Fibroblast of pulmonary artery (primary cell): ENCODE measurements at regions not wholly inside any gene's neighbourhood (a gene's known extent, or its start where the extent isn't known, plus 50 kb on each side); places are given as distances from the start of the nearest gene placed in this dataset.

ENCODE experiments used
- DNase-seq: peaks from one replicate; pipeline ENCODE4 v3.0.0-alpha.2; 2010; ENCODE audit warnings: low read depth
- H3K4me3 ChIP-seq: replicated peaks from 2 replicates; pipeline ENCODE4 v1.5.1; 2011; ENCODE audit warnings: low read depth, mild to moderate bottlenecking, control low read depth, low read length, moderate library complexity
- CTCF ChIP-seq: IDR thresholded peaks from 2 replicates; pipeline ENCODE4 v1.5.1; 2011; ENCODE audit warnings: mild to moderate bottlenecking, control low read depth, low read length, inconsistent platforms; ENCODE audit errors: missing control alignments

DNA sequence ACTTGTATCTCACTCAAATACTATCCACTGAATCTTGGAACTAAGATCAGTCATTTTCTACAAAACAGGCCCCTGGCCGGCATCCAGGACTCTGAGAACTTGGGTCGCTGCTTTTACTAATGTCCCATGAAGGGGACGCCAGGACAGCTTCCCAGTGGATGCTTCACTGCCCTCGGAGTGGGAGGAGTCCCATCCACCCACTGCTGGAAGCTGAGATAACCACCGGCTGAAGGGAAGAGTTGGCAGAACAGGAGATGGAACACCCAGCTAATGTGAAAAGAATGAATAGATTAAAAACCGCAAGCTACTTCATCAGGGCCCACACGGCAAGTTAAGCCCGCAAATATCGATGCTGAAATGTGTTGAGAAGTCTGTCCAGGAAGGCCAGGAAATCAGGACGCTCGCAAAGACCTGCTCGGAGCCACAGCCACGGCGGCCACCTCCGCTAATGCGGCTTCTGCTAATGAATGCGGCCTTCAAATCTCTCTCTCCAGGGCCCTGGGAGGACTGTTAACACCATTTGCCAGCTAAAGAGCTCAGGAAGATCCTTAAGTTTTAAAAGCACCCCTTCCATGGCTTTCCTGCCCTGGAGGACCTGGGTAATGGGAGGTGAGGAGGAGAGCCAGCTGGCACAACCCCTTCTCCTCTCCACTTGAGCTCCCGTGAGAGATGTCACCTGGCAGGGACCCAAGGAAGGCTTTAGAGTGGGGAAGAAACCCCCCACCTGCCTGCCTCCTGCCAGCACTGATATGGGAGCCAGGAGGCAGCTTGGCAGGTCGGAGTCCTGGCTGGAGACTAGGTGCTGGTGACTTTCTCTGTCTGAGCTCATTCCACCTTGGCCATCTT, 226.6 kb upstream of the RPL38 start:
- H3K4me3 ChIP-seq: no peak overlapping the region
- TF ChIP-seq CTCF: no peak
- DNase-seq: peak; percentile 19

GRCh38 chr17:73980517-73980916, 223.0 kb upstream of the RPL38 start:
- H3K4me3 ChIP-seq: no peak overlapping the region
- DNase-seq: no peak
- no peak for TF ChIP-seq CTCF

DNA sequence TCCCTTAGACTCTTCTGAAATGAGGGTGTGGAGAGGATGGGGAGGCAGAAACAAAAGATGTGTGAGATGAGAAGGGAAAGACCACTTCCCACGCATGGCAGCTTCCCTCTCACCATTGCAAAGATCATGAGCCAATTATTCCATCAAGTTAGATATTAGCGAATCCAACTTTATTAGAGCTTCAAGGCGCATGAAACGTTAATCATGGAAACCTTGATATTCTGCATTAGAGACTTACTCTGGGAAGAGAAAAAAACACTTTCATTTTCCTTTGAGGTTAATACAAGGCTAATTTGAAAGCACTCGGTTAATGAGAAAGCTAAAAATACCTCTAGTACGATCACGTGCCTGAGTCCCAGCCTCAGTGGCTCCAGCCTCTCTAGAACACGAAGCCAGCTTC, 220.6 kb upstream of the RPL38 start:
- DNase-seq: no peak
- H3K4me3 ChIP-seq: no peak overlapping the region
- TF ChIP-seq CTCF: no peak

DNA sequence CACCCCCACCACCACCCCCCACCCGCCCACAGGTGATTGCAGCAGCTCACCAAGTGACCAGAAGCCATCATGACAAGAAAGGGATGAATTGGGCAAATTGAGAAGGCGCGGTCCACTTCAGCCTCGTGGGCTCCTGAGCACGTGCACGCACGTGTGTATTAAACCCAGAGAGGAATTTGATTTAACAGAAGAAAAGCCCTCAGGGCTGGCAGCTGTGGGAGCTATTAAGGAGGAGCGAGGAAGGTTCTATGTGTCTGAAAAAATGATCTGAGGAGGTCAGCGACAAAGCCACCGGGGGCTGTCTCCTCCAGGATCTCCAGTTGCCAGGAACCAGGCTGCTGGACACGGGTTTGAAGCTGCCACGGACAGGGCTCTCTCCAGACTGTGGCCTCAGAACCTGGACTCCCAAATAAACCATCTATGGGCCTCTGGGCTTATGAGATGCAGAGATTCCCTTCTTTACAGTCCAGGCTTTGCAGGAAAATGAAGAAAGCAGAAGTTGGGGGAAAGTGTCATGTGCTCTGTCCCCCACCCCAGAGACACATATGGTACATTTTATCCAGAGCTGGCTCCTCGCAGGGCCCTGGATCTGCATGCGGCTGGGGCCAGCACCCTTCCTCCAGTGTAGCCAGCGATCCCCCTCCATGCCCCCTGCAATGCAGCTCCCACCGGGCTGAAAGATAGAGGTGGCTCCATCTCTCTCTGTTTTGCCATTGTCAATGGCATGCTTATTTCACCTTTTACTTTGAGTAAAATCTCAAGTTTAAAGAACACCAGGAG, 219.7 kb upstream of the RPL38 start:
- no peak overlapping the region for H3K4me3 ChIP-seq
- TF ChIP-seq CTCF: no peak
- no peak for DNase-seq

- no peak for TF ChIP-seq CTCF
- H3K4me3 ChIP-seq: no peak overlapping the region
- DNase-seq: no peak
Measured at GRCh38 chr17:73984941-73985340, 218.5 kb upstream of the RPL38 start.

DNA sequence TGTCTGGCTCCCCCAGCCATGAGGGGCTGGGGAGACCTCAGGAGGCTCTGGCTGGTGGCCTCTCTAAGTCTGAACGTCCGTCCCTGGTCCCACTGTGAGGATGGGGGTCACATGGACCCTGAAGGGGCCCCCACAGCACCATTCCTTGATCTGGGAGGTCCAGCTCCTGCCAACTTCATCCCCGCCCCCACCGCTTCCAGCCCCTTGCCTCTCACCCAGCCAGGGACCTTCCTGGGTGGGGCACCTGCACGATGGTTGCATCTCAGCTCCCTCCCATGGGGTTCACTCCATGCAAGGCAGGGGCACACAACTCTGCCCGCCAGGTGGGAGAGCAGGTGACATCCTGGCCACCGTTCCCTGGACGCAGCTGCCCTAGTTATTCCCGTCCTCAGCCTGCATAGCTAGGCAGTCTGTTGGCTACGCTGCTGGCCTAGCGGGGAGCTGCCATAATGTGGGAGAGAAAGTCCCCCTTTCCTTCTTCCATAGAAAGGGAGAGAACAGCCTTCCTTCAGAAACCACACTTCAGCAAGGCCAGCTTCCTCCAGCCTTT, 217.9 kb upstream of the RPL38 start:
- no peak overlapping the region for H3K4me3 ChIP-seq
- DNase-seq: no peak
- TF ChIP-seq CTCF: no peak
